SK-N-SH (cell line): ENCODE measurements at regions not wholly inside any gene's neighbourhood (a gene's known extent, or its start where the extent isn't known, plus 50 kb on each side); places are given as distances from the start of the nearest gene placed in this dataset.

ENCODE experiments used
- ELF1 ChIP-seq: IDR thresholded peaks from 2 replicates; pipeline ENCODE4 v1.4.0; 2012
- JUND ChIP-seq: IDR thresholded peaks from 2 replicates; pipeline ENCODE4 v1.4.0; 2012
- MXI1 ChIP-seq: IDR thresholded peaks from 2 replicates; pipeline ENCODE4 v1.6.1; 2012; ENCODE audit warnings: mild to moderate bottlenecking, low read depth, low read length, improper control_type of control experiment
- POLR2AphosphoS5 ChIP-seq: IDR thresholded peaks from 2 replicates; pipeline ENCODE4 v1.6.1; 2012; ENCODE audit warnings: low read depth, low read length
- RCOR1 ChIP-seq: fragments of 150-350 bp; IDR thresholded peaks from 2 replicates; pipeline ENCODE4 v1.6.1; 2017; ENCODE audit warnings: antibody characterized with exemption, low read length
- RFX5 ChIP-seq: IDR thresholded peaks from 2 replicates; pipeline ENCODE4 v1.6.1; 2012; ENCODE audit warnings: mild to moderate bottlenecking, improper control_type of control experiment, low read length
- RXRA ChIP-seq: IDR thresholded peaks from 2 replicates; pipeline ENCODE4 v1.4.0; 2012; ENCODE audit warnings: low read depth, mild to moderate bottlenecking, borderline replicate concordance
- SIN3A ChIP-seq: IDR thresholded peaks from 2 replicates; pipeline ENCODE4 v1.6.1; 2012; ENCODE audit warnings: low read depth, mild to moderate bottlenecking, low read length, moderate library complexity, borderline replicate concordance
- TAF1 ChIP-seq: IDR thresholded peaks from 2 replicates; pipeline ENCODE4 v1.6.1; 2012; ENCODE audit warnings: low read depth, mild to moderate bottlenecking, low read length, moderate library complexity, borderline replicate concordance
- TF ChIP-seq, protein P1 (sequence below): fragments of 200-600 bp; sonication (generic); IDR thresholded peaks from 2 replicates; pipeline ENCODE4 v1.6.1; 2017; ENCODE audit warnings: antibody characterized with exemption, mild to moderate bottlenecking, moderate library complexity
- TF ChIP-seq, protein P2 (sequence below): IDR thresholded peaks from 2 replicates; pipeline ENCODE4 v1.6.1; 2012; ENCODE audit warnings: mild to moderate bottlenecking, low read depth, low read length, moderate library complexity
- TF ChIP-seq, protein P3 (sequence below): IDR thresholded peaks from 2 replicates; pipeline ENCODE4 v1.4.0; 2012; ENCODE audit warnings: low read depth, borderline replicate concordance

DNA sequence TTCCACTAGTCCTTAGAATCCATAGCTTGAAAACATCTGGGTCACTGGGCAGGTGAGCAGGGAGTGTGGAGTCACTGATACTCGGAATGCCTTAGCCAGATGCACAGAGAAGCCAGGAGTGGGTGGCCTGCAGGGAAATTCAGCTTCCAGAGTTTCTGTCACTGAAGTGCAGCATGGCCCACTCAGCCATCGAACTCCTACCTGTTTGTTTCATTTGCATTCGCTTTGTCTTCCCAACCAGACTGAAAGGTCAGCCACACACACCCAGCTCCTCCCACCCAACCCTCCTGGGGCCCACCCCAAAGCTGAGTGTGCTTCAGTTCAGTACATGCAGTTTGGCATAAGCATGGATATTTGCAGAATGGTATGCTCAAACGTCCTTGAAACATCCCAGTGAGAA is 124.5 kb upstream of the ATP10A start:
- TF ChIP-seq ELF1: no peak
- TF ChIP-seq POLR2AphosphoS5: no peak
- TF ChIP-seq, protein P1, sequence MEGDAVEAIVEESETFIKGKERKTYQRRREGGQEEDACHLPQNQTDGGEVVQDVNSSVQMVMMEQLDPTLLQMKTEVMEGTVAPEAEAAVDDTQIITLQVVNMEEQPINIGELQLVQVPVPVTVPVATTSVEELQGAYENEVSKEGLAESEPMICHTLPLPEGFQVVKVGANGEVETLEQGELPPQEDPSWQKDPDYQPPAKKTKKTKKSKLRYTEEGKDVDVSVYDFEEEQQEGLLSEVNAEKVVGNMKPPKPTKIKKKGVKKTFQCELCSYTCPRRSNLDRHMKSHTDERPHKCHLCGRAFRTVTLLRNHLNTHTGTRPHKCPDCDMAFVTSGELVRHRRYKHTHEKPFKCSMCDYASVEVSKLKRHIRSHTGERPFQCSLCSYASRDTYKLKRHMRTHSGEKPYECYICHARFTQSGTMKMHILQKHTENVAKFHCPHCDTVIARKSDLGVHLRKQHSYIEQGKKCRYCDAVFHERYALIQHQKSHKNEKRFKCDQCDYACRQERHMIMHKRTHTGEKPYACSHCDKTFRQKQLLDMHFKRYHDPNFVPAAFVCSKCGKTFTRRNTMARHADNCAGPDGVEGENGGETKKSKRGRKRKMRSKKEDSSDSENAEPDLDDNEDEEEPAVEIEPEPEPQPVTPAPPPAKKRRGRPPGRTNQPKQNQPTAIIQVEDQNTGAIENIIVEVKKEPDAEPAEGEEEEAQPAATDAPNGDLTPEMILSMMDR: no peak
- TF ChIP-seq RFX5: no peak
- TF ChIP-seq, protein P2, sequence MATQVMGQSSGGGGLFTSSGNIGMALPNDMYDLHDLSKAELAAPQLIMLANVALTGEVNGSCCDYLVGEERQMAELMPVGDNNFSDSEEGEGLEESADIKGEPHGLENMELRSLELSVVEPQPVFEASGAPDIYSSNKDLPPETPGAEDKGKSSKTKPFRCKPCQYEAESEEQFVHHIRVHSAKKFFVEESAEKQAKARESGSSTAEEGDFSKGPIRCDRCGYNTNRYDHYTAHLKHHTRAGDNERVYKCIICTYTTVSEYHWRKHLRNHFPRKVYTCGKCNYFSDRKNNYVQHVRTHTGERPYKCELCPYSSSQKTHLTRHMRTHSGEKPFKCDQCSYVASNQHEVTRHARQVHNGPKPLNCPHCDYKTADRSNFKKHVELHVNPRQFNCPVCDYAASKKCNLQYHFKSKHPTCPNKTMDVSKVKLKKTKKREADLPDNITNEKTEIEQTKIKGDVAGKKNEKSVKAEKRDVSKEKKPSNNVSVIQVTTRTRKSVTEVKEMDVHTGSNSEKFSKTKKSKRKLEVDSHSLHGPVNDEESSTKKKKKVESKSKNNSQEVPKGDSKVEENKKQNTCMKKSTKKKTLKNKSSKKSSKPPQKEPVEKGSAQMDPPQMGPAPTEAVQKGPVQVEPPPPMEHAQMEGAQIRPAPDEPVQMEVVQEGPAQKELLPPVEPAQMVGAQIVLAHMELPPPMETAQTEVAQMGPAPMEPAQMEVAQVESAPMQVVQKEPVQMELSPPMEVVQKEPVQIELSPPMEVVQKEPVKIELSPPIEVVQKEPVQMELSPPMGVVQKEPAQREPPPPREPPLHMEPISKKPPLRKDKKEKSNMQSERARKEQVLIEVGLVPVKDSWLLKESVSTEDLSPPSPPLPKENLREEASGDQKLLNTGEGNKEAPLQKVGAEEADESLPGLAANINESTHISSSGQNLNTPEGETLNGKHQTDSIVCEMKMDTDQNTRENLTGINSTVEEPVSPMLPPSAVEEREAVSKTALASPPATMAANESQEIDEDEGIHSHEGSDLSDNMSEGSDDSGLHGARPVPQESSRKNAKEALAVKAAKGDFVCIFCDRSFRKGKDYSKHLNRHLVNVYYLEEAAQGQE: no peak
- TF ChIP-seq, protein P3, sequence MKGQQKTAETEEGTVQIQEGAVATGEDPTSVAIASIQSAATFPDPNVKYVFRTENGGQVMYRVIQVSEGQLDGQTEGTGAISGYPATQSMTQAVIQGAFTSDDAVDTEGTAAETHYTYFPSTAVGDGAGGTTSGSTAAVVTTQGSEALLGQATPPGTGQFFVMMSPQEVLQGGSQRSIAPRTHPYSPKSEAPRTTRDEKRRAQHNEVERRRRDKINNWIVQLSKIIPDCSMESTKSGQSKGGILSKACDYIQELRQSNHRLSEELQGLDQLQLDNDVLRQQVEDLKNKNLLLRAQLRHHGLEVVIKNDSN: no peak
- TF ChIP-seq RCOR1: no peak
- no peak for TF ChIP-seq SIN3A
- no peak for TF ChIP-seq TAF1
- no peak for TF ChIP-seq JUND
- TF ChIP-seq RXRA: no peak
- no peak for TF ChIP-seq MXI1
